ENCODE measurements at regions not wholly inside any gene's neighbourhood (a gene's known extent, or its start where the extent isn't known, plus 50 kb on each side); places are given as distances from the start of the nearest gene placed in this dataset.

DNA sequence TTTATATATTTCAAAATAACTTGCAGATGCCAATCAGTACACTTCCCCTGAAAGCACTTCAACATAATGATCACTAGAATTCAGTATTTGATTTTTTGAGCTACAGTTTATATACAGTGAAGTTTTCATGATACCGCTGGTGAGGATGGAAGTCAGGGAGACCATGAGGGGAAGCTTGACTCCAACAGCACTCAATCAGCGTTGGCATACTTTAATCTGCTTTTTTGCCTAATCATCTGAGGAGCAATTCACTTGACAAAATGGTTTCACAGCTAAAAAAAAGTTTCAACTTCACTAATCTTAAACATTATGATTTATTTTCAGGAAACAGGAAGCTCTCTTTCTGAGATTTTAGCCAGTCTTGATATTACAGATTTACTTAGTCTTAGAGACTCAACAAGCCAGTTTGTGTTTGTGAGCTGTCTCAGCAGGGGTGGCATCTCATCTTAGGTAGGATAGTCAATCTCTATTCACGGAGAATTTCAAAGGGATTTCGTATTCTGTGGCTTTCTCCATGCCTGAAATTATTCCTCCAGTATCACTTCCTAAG, 111.4 kb upstream of the ARRDC3 start:
- no peak for DNase-seq
- no peaks in the 10 kb centered on the region for H3K9me3 ChIP-seq
- in situ Hi-C loops (cut with MboI; ENCODE audit: low sequenced_read_pairs in 4 of 4): no loop called here
- H3K27me3 ChIP-seq: no peaks in the 10 kb centered on the region
- no peaks in the 10 kb centered on the region for H3K4me1 ChIP-seq
- no peak for ATAC-seq
- intact Hi-C loops (cut with DNase I; ENCODE audit: low total_unique reads): no loop called here
- no peak overlapping the region for H3K4me3 ChIP-seq
- H3K36me3 ChIP-seq: no peaks in the 10 kb centered on the region
- H3K27ac ChIP-seq: no peak overlapping the region
- no peak for TF ChIP-seq POLR2A (IDR thresholded peaks at IDR 0.05)
- TF ChIP-seq, protein P1, sequence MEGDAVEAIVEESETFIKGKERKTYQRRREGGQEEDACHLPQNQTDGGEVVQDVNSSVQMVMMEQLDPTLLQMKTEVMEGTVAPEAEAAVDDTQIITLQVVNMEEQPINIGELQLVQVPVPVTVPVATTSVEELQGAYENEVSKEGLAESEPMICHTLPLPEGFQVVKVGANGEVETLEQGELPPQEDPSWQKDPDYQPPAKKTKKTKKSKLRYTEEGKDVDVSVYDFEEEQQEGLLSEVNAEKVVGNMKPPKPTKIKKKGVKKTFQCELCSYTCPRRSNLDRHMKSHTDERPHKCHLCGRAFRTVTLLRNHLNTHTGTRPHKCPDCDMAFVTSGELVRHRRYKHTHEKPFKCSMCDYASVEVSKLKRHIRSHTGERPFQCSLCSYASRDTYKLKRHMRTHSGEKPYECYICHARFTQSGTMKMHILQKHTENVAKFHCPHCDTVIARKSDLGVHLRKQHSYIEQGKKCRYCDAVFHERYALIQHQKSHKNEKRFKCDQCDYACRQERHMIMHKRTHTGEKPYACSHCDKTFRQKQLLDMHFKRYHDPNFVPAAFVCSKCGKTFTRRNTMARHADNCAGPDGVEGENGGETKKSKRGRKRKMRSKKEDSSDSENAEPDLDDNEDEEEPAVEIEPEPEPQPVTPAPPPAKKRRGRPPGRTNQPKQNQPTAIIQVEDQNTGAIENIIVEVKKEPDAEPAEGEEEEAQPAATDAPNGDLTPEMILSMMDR (IDR thresholded peaks at IDR 0.05 in 4 of 5, conservative IDR thresholded peaks at IDR 0.05 in 1 of 5): no peak

- TF ChIP-seq, protein P1 (IDR thresholded peaks at IDR 0.05 in 4 of 5, conservative IDR thresholded peaks at IDR 0.05 in 1 of 5): no peak
- TF ChIP-seq POLR2A (IDR thresholded peaks at IDR 0.05): no peak
- H3K4me1 ChIP-seq: no peaks in the 10 kb centered on the region
- no peaks in the 10 kb centered on the region for H3K9me3 ChIP-seq
- no peaks in the 10 kb centered on the region for H3K27me3 ChIP-seq
- no peak for DNase-seq
- H3K27ac ChIP-seq: no peak overlapping the region
- in situ Hi-C loops (cut with MboI; ENCODE audit: low sequenced_read_pairs in 4 of 4): no loop called here
- no peaks in the 10 kb centered on the region for H3K36me3 ChIP-seq
- no peak for ATAC-seq
- H3K4me3 ChIP-seq: no peak overlapping the region
- intact Hi-C loops (cut with DNase I; ENCODE audit: low total_unique reads): no loop called here
These were observed 110.0 kb upstream of the ARRDC3 start for GRCh38 chr5:91493086-91493485.

DNA sequence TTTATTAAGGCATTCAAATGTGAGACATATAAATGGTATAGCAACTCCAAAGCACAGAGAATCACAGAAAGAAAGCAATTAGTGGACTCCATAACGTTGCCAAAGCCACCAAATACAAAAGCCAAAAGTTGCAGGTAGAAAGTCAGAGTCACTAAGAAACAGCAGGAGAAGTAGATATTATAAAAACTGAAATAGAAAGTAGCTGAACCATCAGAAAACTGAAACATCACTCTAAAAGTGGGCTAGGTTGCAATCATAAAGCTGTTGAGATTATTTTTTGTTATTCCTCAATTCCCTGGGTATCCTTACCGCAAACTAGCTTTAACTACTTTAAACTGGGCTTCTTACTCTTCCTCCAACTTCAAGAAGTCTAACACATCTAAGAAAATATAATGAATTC, 108.1 kb upstream of the ARRDC3 start:
- H3K36me3 ChIP-seq: no peaks in the 10 kb centered on the region
- ATAC-seq (no peak), DNase-seq (no peak)
- H3K9me3 ChIP-seq: no peaks in the 10 kb centered on the region
- H3K4me3 ChIP-seq: no peak overlapping the region
- TF ChIP-seq, protein P1 (IDR thresholded peaks at IDR 0.05 in 4 of 5, conservative IDR thresholded peaks at IDR 0.05 in 1 of 5): no peak
- TF ChIP-seq POLR2A (IDR thresholded peaks at IDR 0.05): no peak
- H3K27ac ChIP-seq: no peak overlapping the region
- H3K4me1 ChIP-seq: no peaks in the 10 kb centered on the region
- intact Hi-C loops (cut with DNase I; ENCODE audit: low total_unique reads): no loop called here
- in situ Hi-C loops (cut with MboI; ENCODE audit: low sequenced_read_pairs in 4 of 4): no loop called here
- no peaks in the 10 kb centered on the region for H3K27me3 ChIP-seq

DNA sequence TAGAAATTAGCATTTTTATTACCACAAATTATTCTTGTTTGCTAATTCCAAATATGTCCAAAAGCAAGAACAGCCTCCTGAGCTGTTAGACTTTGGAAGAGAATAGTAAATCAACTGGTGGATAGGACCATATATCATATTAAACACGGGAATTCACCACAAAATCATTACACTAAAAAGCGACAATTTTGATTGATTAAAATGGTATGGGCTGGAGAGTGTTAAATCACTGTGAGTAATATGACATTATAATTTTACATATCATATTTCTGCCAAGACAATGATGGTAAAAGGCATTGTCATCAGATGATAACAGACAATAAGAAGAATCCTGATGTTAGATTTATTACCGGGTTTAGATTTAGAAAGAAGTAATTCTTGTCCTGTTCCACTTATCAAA, 107.2 kb upstream of the ARRDC3 start:
- ATAC-seq (no peak), DNase-seq (no peak)
- Histone ChIP-seq H3K9me3 (no peaks in the 10 kb centered on the region), H3K4me1 (no peaks in the 10 kb centered on the region), H3K4me3 (no peak overlapping the region), H3K36me3 (no peaks in the 10 kb centered on the region), H3K27me3 (no peaks in the 10 kb centered on the region), H3K27ac (no peak overlapping the region)
- in situ Hi-C loops (cut with MboI; ENCODE audit: low sequenced_read_pairs in 4 of 4) (no loop called here), intact Hi-C loops (cut with DNase I; ENCODE audit: low total_unique reads) (no loop called here)
- TF ChIP-seq, protein P1 (IDR thresholded peaks at IDR 0.05 in 4 of 5, conservative IDR thresholded peaks at IDR 0.05 in 1 of 5): no peak
- no peak for TF ChIP-seq POLR2A (IDR thresholded peaks at IDR 0.05)

DNA sequence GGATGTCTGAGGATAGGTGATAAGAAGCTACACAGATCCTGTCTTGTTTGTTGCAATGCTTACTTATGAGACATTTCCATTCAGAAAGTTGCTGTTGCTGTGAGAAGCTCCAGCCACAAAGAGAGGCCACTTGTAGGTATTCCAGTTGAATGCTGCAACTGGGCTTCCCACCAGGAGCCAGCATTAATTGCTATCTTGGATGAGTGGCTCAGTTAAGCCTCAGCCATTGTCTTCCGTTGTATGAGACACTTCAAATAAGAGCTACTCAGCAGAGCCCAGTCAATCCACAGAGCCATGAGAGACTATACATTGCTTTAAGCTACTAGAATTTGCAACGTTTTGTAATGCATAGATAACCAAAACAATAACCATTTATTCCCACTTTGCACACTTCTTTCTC, 104.3 kb upstream of the ARRDC3 start:
- intact Hi-C loops (cut with DNase I; ENCODE audit: low total_unique reads): no loop called here

More for the DNA sequence above, 104.3 kb upstream of the ARRDC3 start:
- Histone ChIP-seq H3K4me3 (no peak overlapping the region), H3K9me3 (no peaks in the 10 kb centered on the region), H3K36me3 (no peaks in the 10 kb centered on the region), H3K27ac (no peak overlapping the region), H3K27me3 (no peaks in the 10 kb centered on the region), H3K4me1 (no peaks in the 10 kb centered on the region)
- TF ChIP-seq POLR2A (IDR thresholded peaks at IDR 0.05): no peak
- TF ChIP-seq, protein P1 (IDR thresholded peaks at IDR 0.05 in 4 of 5, conservative IDR thresholded peaks at IDR 0.05 in 1 of 5): no peak
- DNase-seq (no peak), ATAC-seq (no peak)
- in situ Hi-C loops (cut with MboI; ENCODE audit: low sequenced_read_pairs in 4 of 4): no loop called here
